Body of pancreas (tissue), 4 donors: ENCODE measurements at regions not wholly inside any gene's neighbourhood (a gene's known extent, or its start where the extent isn't known, plus 50 kb on each side); places are given as distances from the start of the nearest gene placed in this dataset.

Source experiments
- ATAC-seq: fragments of 150-250 bp; one replicate; pipeline ENCODE4 v1.9.1; 2016
- DNase-seq, 4 donors: peaks; one replicate each; pipeline ENCODE4 v3.0.0-alpha.2; 2019
- H3K27ac ChIP-seq, 4 donors: fragments of 200-600 bp; sonication (generic); 1 replicate in 3 of 4; 2 replicates in 1 of 4; pipeline versions ENCODE4 v1.5.1 to v1.6.1; 2016 to 2019; ENCODE audit warnings: mild to moderate bottlenecking in 1 of 4, mixed read lengths in 1 of 4, moderate library complexity in 1 of 4
- H3K27me3 ChIP-seq, 2 donors: fragments of 200-600 bp; sonication (generic); one replicate each; pipeline ENCODE4 v1.6.0; 2016; ENCODE audit warnings: mild to moderate bottlenecking in 1 of 2
- H3K36me3 ChIP-seq, 2 donors: fragments of 200-600 bp; sonication (generic); replicated peaks in 1 of 2; 2 replicates each; pipeline ENCODE4 v1.5.1; 2016; ENCODE audit warnings: low read depth in 2 of 2; ENCODE audit not compliant: insufficient read depth in 1 of 2
- H3K4me1 ChIP-seq: fragments of 200-600 bp; sonication (generic); one replicate; pipeline ENCODE4 v1.6.0; 2016
- H3K4me3 ChIP-seq, 2 donors: fragments of 200-600 bp; sonication (generic); 1 replicate in 1 of 2; 2 replicates in 1 of 2; pipeline ENCODE4 v1.5.1; 2016 to 2019
- H3K9me3 ChIP-seq, 3 donors: fragments of 200-600 bp; sonication (generic); 1 replicate in 2 of 3; 2 replicates in 1 of 3; pipeline ENCODE4 v1.5.1; 2016
- CTCF ChIP-seq, 7 experiments: fragments of 450-650 bp in 4 of 7; fragments of 200-600 bp in 3 of 7; sonication (generic) in 3 of 7; IDR thresholded peaks; one replicate each; pipeline ENCODE4 v1.5.1; 2016 to 2019; ENCODE audit warnings: antibody characterized with exemption in 7 of 7
- POLR2A ChIP-seq, 3 donors: fragments of 450-650 bp; IDR thresholded peaks; one replicate each; pipeline ENCODE4 v1.6.1; 2016; ENCODE audit warnings: antibody characterized with exemption in 3 of 3, mild to moderate bottlenecking in 2 of 3
- WGBS, 2 donors: methylation state at CpG; one replicate each; pipeline ENCODE4 v1.1.5; 2017; 5-methylcytosine and 5-hydroxymethylcytosine counted together
- intact Hi-C: fragments of 100-400 bp; cut with DNase I; formaldehyde crosslinking; loops from one replicate; pipeline ENCODE4 v1.15.1; 2023

- Histone ChIP-seq H3K27ac (no peak overlapping the region), H3K4me1 (no peaks in the 10 kb centered on the region), H3K36me3 (no peaks in the 10 kb centered on the region), H3K4me3 (no peak overlapping the region), H3K27me3 (no peaks in the 10 kb centered on the region), H3K9me3 (no peaks in the 10 kb centered on the region)
- DNase-seq (no peak), ATAC-seq (no peak)
- WGBS, 2 donors: 62 to 67% methylated on average over 4 of the region's 4 CpGs
- no peak for TF ChIP-seq CTCF (IDR thresholded peaks at IDR 0.05)
- no peak for TF ChIP-seq POLR2A (IDR thresholded peaks at IDR 0.05)
- intact Hi-C loops: no loop called here
Observed at GRCh38 chr3:76432396-76432795, 607.5 kb upstream of the ROBO2 start.

- H3K27ac ChIP-seq: no peak overlapping the region
- TF ChIP-seq CTCF (IDR thresholded peaks at IDR 0.05): no peak
- TF ChIP-seq POLR2A (IDR thresholded peaks at IDR 0.05): no peak
- ATAC-seq: no peak
- no peaks in the 10 kb centered on the region for H3K9me3 ChIP-seq
- no peaks in the 10 kb centered on the region for H3K4me1 ChIP-seq
- DNase-seq: no peak
- no peaks in the 10 kb centered on the region for H3K27me3 ChIP-seq
- intact Hi-C loops: no loop called here
- no peak overlapping the region for H3K4me3 ChIP-seq
- WGBS, 2 donors: 60 to 61% methylated on average over 3 of the region's 3 CpGs
- H3K36me3 ChIP-seq: no peaks in the 10 kb centered on the region
Observed at GRCh38 chr3:76436894-76437293, 603.0 kb upstream of the ROBO2 start.

GRCh38 chr3:76438971-76439370 is 600.9 kb upstream of the ROBO2 start:
- no peak for DNase-seq
- no peaks in the 10 kb centered on the region for H3K27me3 ChIP-seq
- H3K4me1 ChIP-seq: no peaks in the 10 kb centered on the region
- no peak overlapping the region for H3K4me3 ChIP-seq
- TF ChIP-seq CTCF (IDR thresholded peaks at IDR 0.05) (no peak), POLR2A (IDR thresholded peaks at IDR 0.05) (no peak)
- 21 to 43% methylated on average over 2 of the region's 2 CpGs for WGBS, 2 donors
- no peak overlapping the region for H3K27ac ChIP-seq
- ATAC-seq: no peak
- H3K9me3 ChIP-seq: no peaks in the 10 kb centered on the region
- H3K36me3 ChIP-seq: no peaks in the 10 kb centered on the region
- intact Hi-C loops: no loop called here

- Histone ChIP-seq H3K4me1 (no peaks in the 10 kb centered on the region), H3K9me3 (no peaks in the 10 kb centered on the region), H3K27ac (no peak overlapping the region), H3K27me3 (no peaks in the 10 kb centered on the region), H3K36me3 (no peaks in the 10 kb centered on the region), H3K4me3 (no peak overlapping the region)
- TF ChIP-seq POLR2A (IDR thresholded peaks at IDR 0.05): no peak
- TF ChIP-seq CTCF (IDR thresholded peaks at IDR 0.05): no peak
- ATAC-seq (no peak), DNase-seq (no peak)
- intact Hi-C loops: no loop called here
- WGBS, 2 donors: 78 to 79% methylated on average over 8 of the region's 8 CpGs
Observed at GRCh38 chr3:76442374-76442915, 597.5 kb upstream of the ROBO2 start.

GRCh38 chr3:76456322-76456721 is 583.6 kb upstream of the ROBO2 start:
- Histone ChIP-seq H3K36me3 (no peaks in the 10 kb centered on the region), H3K27ac (no peak overlapping the region), H3K4me1 (no peaks in the 10 kb centered on the region), H3K9me3 (peaks cover 0 to 4% (median 0%) of the 10 kb centered on the region in 3 donors), H3K4me3 (no peak overlapping the region), H3K27me3 (no peaks in the 10 kb centered on the region)
- intact Hi-C loops: no loop called here
- no peak for TF ChIP-seq CTCF (IDR thresholded peaks at IDR 0.05)
- no peak for TF ChIP-seq POLR2A (IDR thresholded peaks at IDR 0.05)
- ATAC-seq (no peak), DNase-seq (no peak)
- WGBS, 2 donors: 39 to 49% methylated on average over 3 of the region's 3 CpGs
